ENCODE measurements at regions not wholly inside any gene's neighbourhood (a gene's known extent, or its start where the extent isn't known, plus 50 kb on each side); places are given as distances from the start of the nearest gene placed in this dataset.

- intact Hi-C loops (cut with DNase I; ENCODE audit: low total_unique reads), result no loop called here
- DNase-seq, result no peak
- peaks cover 0 to 6% (median 0%) of the 10 kb centered on the region in 7 donors for H3K27me3 ChIP-seq (replicated peaks in 1 of 7)
- no peaks in the 10 kb centered on the region for H3K9me3 ChIP-seq
- H3K27ac ChIP-seq, result peak overlapping the region in 7 of 8 donors; percentile 3 to 74 (median 59)
- H3K4me3 ChIP-seq, result no peak overlapping the region
- TF ChIP-seq POLR2AphosphoS5 (IDR thresholded peaks at IDR 0.05) (peak in 1 of 3 donors; percentile 51), CTCF (IDR thresholded peaks at IDR 0.05 in 8 of 11, conservative IDR thresholded peaks at IDR 0.05 in 3 of 11) (no peak)
- no peaks in the 10 kb centered on the region for H3K36me3 ChIP-seq
- peaks cover 0 to 19% (median 5%) of the 10 kb centered on the region in 6 donors for H3K4me1 ChIP-seq
- 67 to 76% (median 74%) methylated on average over 8 of the region's 8 CpGs for WGBS, 5 donors
Observed at GRCh38 chr2:41933585-41934320, 114.1 kb upstream of the PKDCC start.

DNA sequence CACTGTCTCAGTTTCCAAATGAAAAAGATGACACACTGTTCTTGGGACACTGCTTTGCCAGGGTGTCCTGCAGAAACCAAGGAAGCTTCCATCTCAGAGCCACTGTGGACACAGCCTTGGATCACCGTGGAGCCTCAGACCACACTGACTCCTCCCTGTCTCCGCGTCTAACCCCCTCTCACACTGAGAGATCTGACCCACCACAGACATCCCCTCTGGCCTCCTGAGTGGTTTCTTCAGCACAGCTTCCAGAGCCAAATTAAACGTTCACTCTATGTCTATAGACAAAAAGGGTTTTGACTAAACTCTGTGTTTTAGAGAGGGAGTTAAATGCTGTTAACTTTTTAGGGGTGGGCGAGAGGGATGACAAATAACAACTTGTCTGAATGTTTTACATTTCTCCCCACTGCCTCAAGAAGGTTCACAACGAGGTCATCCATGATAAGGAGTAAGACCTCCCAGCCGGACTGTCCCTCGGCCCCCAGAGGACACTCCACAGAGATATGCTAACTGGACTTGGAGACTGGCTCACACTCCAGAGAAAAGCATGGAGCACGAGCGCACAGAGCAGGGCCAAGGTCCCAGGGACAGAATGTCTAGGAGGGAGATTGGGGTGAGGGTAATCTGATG lies 113.4 kb upstream of the PKDCC start:
- intact Hi-C loops (cut with DNase I; ENCODE audit: low total_unique reads), result no loop called here
- Histone ChIP-seq H3K4me3 (no peak overlapping the region), H3K36me3 (no peaks in the 10 kb centered on the region), H3K27me3 (replicated peaks in 1 of 7) (peaks cover 0 to 6% (median 0%) of the 10 kb centered on the region in 7 donors), H3K4me1 (peaks cover 0 to 19% (median 5%) of the 10 kb centered on the region in 6 donors), H3K27ac (peak overlapping the region in 7 of 8 donors; percentile 3 to 74 (median 59)), H3K9me3 (no peaks in the 10 kb centered on the region)
- no peak for TF ChIP-seq CTCF (IDR thresholded peaks at IDR 0.05 in 8 of 11, conservative IDR thresholded peaks at IDR 0.05 in 3 of 11)
- TF ChIP-seq POLR2A (IDR thresholded peaks at IDR 0.05), result no peak
- no peak for TF ChIP-seq POLR2AphosphoS5 (IDR thresholded peaks at IDR 0.05)
- DNase-seq, result no peak
- 60 to 68% (median 63%) methylated on average over 10 of the region's 10 CpGs for WGBS, 5 donors

DNA sequence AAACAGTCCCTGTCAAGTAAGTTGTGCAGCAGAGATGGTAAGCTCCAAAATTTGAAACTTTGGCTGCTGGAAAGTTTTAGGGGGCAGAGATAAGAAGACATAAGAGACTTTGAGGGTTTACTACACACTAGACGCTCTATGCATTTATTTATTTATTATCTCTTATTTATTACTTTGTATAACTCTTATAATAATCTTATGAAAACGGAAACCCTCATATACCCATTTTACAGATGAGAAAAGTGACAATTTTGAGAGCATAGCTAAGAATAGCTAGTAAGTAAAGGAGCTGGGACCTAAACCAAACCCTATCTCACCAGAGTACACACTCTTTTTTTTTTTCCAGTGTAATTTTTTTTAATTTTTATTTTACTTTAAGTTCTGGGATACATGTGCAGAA lies 112.8 kb upstream of the PKDCC start:
- H3K4me3 ChIP-seq, result no peak overlapping the region
- peak overlapping the region in 4 of 8 donors; percentile 21 to 74 (median 65) for H3K27ac ChIP-seq
- TF ChIP-seq CTCF (IDR thresholded peaks at IDR 0.05 in 8 of 11, conservative IDR thresholded peaks at IDR 0.05 in 3 of 11), result no peak
- no peak for TF ChIP-seq POLR2A (IDR thresholded peaks at IDR 0.05)
- TF ChIP-seq POLR2AphosphoS5 (IDR thresholded peaks at IDR 0.05), result no peak
- DNase-seq, result no peak
- 77 to 90% (median 86%) methylated on average over 2 of the region's 2 CpGs for WGBS, 5 donors
- H3K27me3 ChIP-seq (replicated peaks in 1 of 7), result peaks cover 0 to 6% (median 0%) of the 10 kb centered on the region in 7 donors
- intact Hi-C loops (cut with DNase I; ENCODE audit: low total_unique reads), result no loop called here
- peaks cover 0 to 19% (median 5%) of the 10 kb centered on the region in 6 donors for H3K4me1 ChIP-seq
- H3K9me3 ChIP-seq, result no peaks in the 10 kb centered on the region
- H3K36me3 ChIP-seq, result no peaks in the 10 kb centered on the region

- Histone ChIP-seq H3K27ac (no peak overlapping the region), H3K4me1 (peaks cover 0 to 19% (median 5%) of the 10 kb centered on the region in 6 donors), H3K4me3 (no peak overlapping the region), H3K36me3 (no peaks in the 10 kb centered on the region), H3K27me3 (replicated peaks in 1 of 7) (peaks cover 0 to 5% (median 0%) of the 10 kb centered on the region in 7 donors), H3K9me3 (no peaks in the 10 kb centered on the region)
- WGBS, 5 donors, result 52 to 83% (median 65%) methylated on average over 2 of the region's 2 CpGs
- no peak for TF ChIP-seq POLR2A (IDR thresholded peaks at IDR 0.05)
- TF ChIP-seq POLR2AphosphoS5 (IDR thresholded peaks at IDR 0.05), result no peak
- TF ChIP-seq CTCF (IDR thresholded peaks at IDR 0.05 in 8 of 11, conservative IDR thresholded peaks at IDR 0.05 in 3 of 11), result no peak
- DNase-seq, result no peak
- intact Hi-C loops (cut with DNase I; ENCODE audit: low total_unique reads), result no loop called here
Observed at GRCh38 chr2:41935825-41936224, 112.0 kb upstream of the PKDCC start.
